Progenitor cell of endocrine pancreas (in vitro differentiated cells): ENCODE measurements at regions not wholly inside any gene's neighbourhood (a gene's known extent, or its start where the extent isn't known, plus 50 kb on each side); places are given as distances from the start of the nearest gene placed in this dataset.

ENCODE experiments used
- DNase-seq: peaks from one replicate; pipeline ENCODE4 v3.0.0; 2021; ENCODE audit warnings: low spot score; ENCODE audit not compliant: unreplicated experiment
- H3K27ac Mint-ChIP-seq: 2 replicates; pipeline ENCODE4 v1.8.0; 2021; ENCODE audit warnings: mild to moderate bottlenecking, moderate library complexity, mixed read lengths
- H3K27me3 Mint-ChIP-seq: 2 replicates; pipeline ENCODE4 v1.8.0; 2021; ENCODE audit warnings: mixed read lengths
- H3K36me3 Mint-ChIP-seq: 2 replicates; pipeline ENCODE4 v1.8.0; 2022; ENCODE audit warnings: mixed read lengths; ENCODE audit not compliant: insufficient read depth
- H3K4me1 Mint-ChIP-seq: 2 replicates; pipeline ENCODE4 v1.8.0; 2021; ENCODE audit warnings: low read depth, mixed read lengths
- H3K4me3 Mint-ChIP-seq: 2 replicates; pipeline ENCODE4 v1.8.0; 2021; ENCODE audit warnings: low read depth, mild to moderate bottlenecking, moderate library complexity, mixed read lengths
- H3K9me3 Mint-ChIP-seq: 2 replicates; pipeline ENCODE4 v1.8.0; 2021; ENCODE audit warnings: low read depth, mixed read lengths
- CTCF ChIP-seq: fragments of 200-600 bp; sonication (generic); IDR thresholded peaks from one replicate; pipeline ENCODE4 v1.5.0; 2021; ENCODE audit warnings: antibody characterized with exemption, mild to moderate bottlenecking; ENCODE audit not compliant: unreplicated experiment

- TF ChIP-seq CTCF = no peak
Observed at GRCh38 chr21:16116069-16116468, 386.3 kb downstream of the USP25 start.

GRCh38 chr21:16116798-16117197 is 387.0 kb downstream of the USP25 start:
- DNase-seq = no peak
- no peak overlapping the region for H3K4me3 Mint-ChIP-seq
- H3K36me3 Mint-ChIP-seq = no peaks in the 10 kb centered on the region
- no peaks in the 10 kb centered on the region for H3K27me3 Mint-ChIP-seq
- H3K9me3 Mint-ChIP-seq = peaks cover 3% of the 10 kb centered on the region
- TF ChIP-seq CTCF = no peak
- no peaks in the 10 kb centered on the region for H3K4me1 Mint-ChIP-seq
- H3K27ac Mint-ChIP-seq = no peak overlapping the region

More at GRCh38 chr21:16116069-16116468, 386.3 kb downstream of the USP25 start:
- no peak overlapping the region for H3K4me3 Mint-ChIP-seq
- no peak for DNase-seq
- no peaks in the 10 kb centered on the region for H3K4me1 Mint-ChIP-seq
- H3K27ac Mint-ChIP-seq = no peak overlapping the region
- no peaks in the 10 kb centered on the region for H3K36me3 Mint-ChIP-seq
- peaks cover 3% of the 10 kb centered on the region for H3K9me3 Mint-ChIP-seq
- H3K27me3 Mint-ChIP-seq = no peaks in the 10 kb centered on the region

GRCh38 chr21:16117331-16117730 is 387.5 kb downstream of the USP25 start:
- no peak overlapping the region for H3K27ac Mint-ChIP-seq
- H3K36me3 Mint-ChIP-seq = no peaks in the 10 kb centered on the region
- peaks cover 3% of the 10 kb centered on the region for H3K9me3 Mint-ChIP-seq
- no peak overlapping the region for H3K4me3 Mint-ChIP-seq
- no peak for DNase-seq
- H3K4me1 Mint-ChIP-seq = no peaks in the 10 kb centered on the region
- no peak for TF ChIP-seq CTCF
- no peaks in the 10 kb centered on the region for H3K27me3 Mint-ChIP-seq

- H3K27me3 Mint-ChIP-seq = no peaks in the 10 kb centered on the region
- no peak overlapping the region for H3K4me3 Mint-ChIP-seq
- peaks cover 3% of the 10 kb centered on the region for H3K9me3 Mint-ChIP-seq
- TF ChIP-seq CTCF = no peak
- H3K4me1 Mint-ChIP-seq = no peaks in the 10 kb centered on the region
- H3K36me3 Mint-ChIP-seq = no peaks in the 10 kb centered on the region
- H3K27ac Mint-ChIP-seq = no peak overlapping the region
- no peak for DNase-seq
Observed at GRCh38 chr21:16117851-16118590, 388.2 kb downstream of the USP25 start.

GRCh38 chr21:16124378-16125138 is 394.8 kb downstream of the USP25 start:
- TF ChIP-seq CTCF = no peak
- H3K9me3 Mint-ChIP-seq = peaks cover 5% of the 10 kb centered on the region
- H3K27ac Mint-ChIP-seq = no peak overlapping the region
- DNase-seq = no peak
- peaks cover 1% of the 10 kb centered on the region for H3K36me3 Mint-ChIP-seq
- no peaks in the 10 kb centered on the region for H3K27me3 Mint-ChIP-seq
- no peaks in the 10 kb centered on the region for H3K4me1 Mint-ChIP-seq
- H3K4me3 Mint-ChIP-seq = no peak overlapping the region
